Liver (tissue), 8 donors: ENCODE measurements at regions not wholly inside any gene's neighbourhood (a gene's known extent, or its start where the extent isn't known, plus 50 kb on each side); places are given as distances from the start of the nearest gene placed in this dataset.

ENCODE experiments used
- DNase-seq: peaks from one replicate; pipeline ENCODE4 v3.0.0-alpha.2; 2017; ENCODE audit warnings: low spot score
- H3K27ac ChIP-seq, 2 donors: one replicate each; pipeline ENCODE4 v1.7.0; 2013; ENCODE audit warnings: inconsistent platforms in 2 of 2, low read length in 2 of 2, control low read depth in 1 of 2, low read depth in 1 of 2, mild to moderate bottlenecking in 1 of 2
- H3K27me3 ChIP-seq, 4 donors: one replicate each; pipeline versions ENCODE4 v1.6.1 to v1.7.0; 2013; ENCODE audit warnings: low read length in 3 of 4, inconsistent platforms in 1 of 4, mild to moderate bottlenecking in 1 of 4, moderate library complexity in 1 of 4; ENCODE audit not compliant: control insufficient read depth in 4 of 4, insufficient read depth in 4 of 4
- H3K36me3 ChIP-seq, 4 donors: one replicate each; pipeline versions ENCODE4 v1.6.1 to v1.7.0; 2013; ENCODE audit warnings: low read length in 3 of 4, mild to moderate bottlenecking in 3 of 4, low read depth in 1 of 4, moderate library complexity in 1 of 4; ENCODE audit not compliant: control insufficient read depth in 4 of 4, insufficient read depth in 3 of 4
- H3K4me1 ChIP-seq, 4 donors: one replicate each; pipeline versions ENCODE4 v1.6.1 to v1.7.0; 2013; ENCODE audit warnings: low read length in 3 of 4, mild to moderate bottlenecking in 3 of 4, moderate library complexity in 1 of 4; ENCODE audit not compliant: control insufficient read depth in 4 of 4, insufficient read depth in 4 of 4
- H3K4me3 ChIP-seq, 3 donors: one replicate each; pipeline versions ENCODE4 v1.6.1 to v1.7.0; 2013; ENCODE audit warnings: low read length in 3 of 3, control low read depth in 1 of 3, low read depth in 1 of 3, mild to moderate bottlenecking in 1 of 3
- H3K9ac ChIP-seq, 2 donors: one replicate each; pipeline ENCODE4 v1.7.0; 2013; ENCODE audit warnings: low read length in 2 of 2, mild to moderate bottlenecking in 2 of 2, moderate library complexity in 2 of 2, control low read depth in 1 of 2, low read depth in 1 of 2
- H3K9me3 ChIP-seq, 4 donors: one replicate each; pipeline versions ENCODE4 v1.6.1 to v1.7.0; 2013; ENCODE audit warnings: low read length in 3 of 4; ENCODE audit not compliant: control insufficient read depth in 4 of 4
- EGR1 ChIP-seq, 2 donors: IDR thresholded peaks; 2 replicates each; pipeline ENCODE4 v1.6.1; 2016 to 2018; ENCODE audit warnings: antibody characterized with exemption in 2 of 2, low read depth in 2 of 2
- FOXA1 ChIP-seq: IDR thresholded peaks from 2 replicates; pipeline ENCODE4 v1.6.1; 2016; ENCODE audit warnings: antibody characterized with exemption
- FOXA2 ChIP-seq: IDR thresholded peaks from 2 replicates; pipeline ENCODE4 v1.6.1; 2016; ENCODE audit warnings: antibody characterized with exemption
- GABPA ChIP-seq, 2 donors: IDR thresholded peaks in 1 of 2; conservative IDR thresholded peaks in 1 of 2; 2 replicates each; pipeline ENCODE4 v1.6.1; 2016; ENCODE audit warnings: antibody characterized with exemption in 2 of 2, mild to moderate bottlenecking in 1 of 2, moderate library complexity in 1 of 2
- HNF4A ChIP-seq, 2 donors: conservative IDR thresholded peaks; 2 replicates each; pipeline ENCODE4 v1.6.1; 2016; ENCODE audit warnings: antibody characterized with exemption in 2 of 2, mild to moderate bottlenecking in 2 of 2
- HNF4G ChIP-seq: IDR thresholded peaks from 2 replicates; pipeline ENCODE4 v1.6.1; 2016; ENCODE audit warnings: antibody characterized with exemption
- JUND ChIP-seq, 2 donors: IDR thresholded peaks; 2 replicates each; pipeline ENCODE4 v1.6.1; 2016; ENCODE audit warnings: antibody characterized with exemption in 2 of 2
- NR2F2 ChIP-seq: IDR thresholded peaks from 2 replicates; pipeline ENCODE4 v1.6.1; 2016; ENCODE audit warnings: antibody characterized with exemption
- RAD21 ChIP-seq, 2 donors: IDR thresholded peaks; 2 replicates each; pipeline ENCODE4 v1.6.1; 2016; ENCODE audit warnings: antibody characterized with exemption in 2 of 2, mild to moderate bottlenecking in 2 of 2
- SP1 ChIP-seq: IDR thresholded peaks from 2 replicates; pipeline ENCODE4 v1.6.1; 2018; ENCODE audit warnings: antibody characterized with exemption, mild to moderate bottlenecking
- TAF1 ChIP-seq: conservative IDR thresholded peaks from 2 replicates; pipeline ENCODE4 v1.6.1; 2016; ENCODE audit warnings: antibody characterized with exemption, mild to moderate bottlenecking
- YY1 ChIP-seq: IDR thresholded peaks from 2 replicates; pipeline ENCODE4 v1.6.1; 2016; ENCODE audit warnings: antibody characterized with exemption, mild to moderate bottlenecking
- WGBS: extraction: QIAGEN DNeasy Blood & Tissue Kit; methylation state at CpG from one replicate; pipeline ENCODE4 v1.1.7; 2013; 5-methylcytosine and 5-hydroxymethylcytosine counted together
- TF ChIP-seq, protein P1 (sequence below): IDR thresholded peaks from 2 replicates; pipeline ENCODE4 v1.6.1; 2016; ENCODE audit warnings: antibody characterized with exemption, mild to moderate bottlenecking
- TF ChIP-seq, protein P2 (sequence below): IDR thresholded peaks from 2 replicates; pipeline ENCODE4 v1.6.1; 2016; ENCODE audit warnings: antibody characterized with exemption
- TF ChIP-seq, protein P3 (sequence below): IDR thresholded peaks from 2 replicates; pipeline ENCODE4 v1.6.1; 2016; ENCODE audit warnings: antibody characterized with exemption
- TF ChIP-seq, protein P4 (sequence below): IDR thresholded peaks from 2 replicates; pipeline ENCODE4 v1.6.1; 2016; ENCODE audit warnings: antibody characterized with exemption
- TF ChIP-seq, protein P5 (sequence below): fragments of 150-350 bp; IDR thresholded peaks from 2 replicates; pipeline ENCODE4 v1.5.1; 2017; ENCODE audit warnings: improper control_type of control experiment, low read depth, low read length; ENCODE audit not compliant: missing input control
- donor health status: healthy.
- donor health status: healthy.
- donor health status: healthy.
- donor health status: healthy.
- donor health status: healthy.

DNA sequence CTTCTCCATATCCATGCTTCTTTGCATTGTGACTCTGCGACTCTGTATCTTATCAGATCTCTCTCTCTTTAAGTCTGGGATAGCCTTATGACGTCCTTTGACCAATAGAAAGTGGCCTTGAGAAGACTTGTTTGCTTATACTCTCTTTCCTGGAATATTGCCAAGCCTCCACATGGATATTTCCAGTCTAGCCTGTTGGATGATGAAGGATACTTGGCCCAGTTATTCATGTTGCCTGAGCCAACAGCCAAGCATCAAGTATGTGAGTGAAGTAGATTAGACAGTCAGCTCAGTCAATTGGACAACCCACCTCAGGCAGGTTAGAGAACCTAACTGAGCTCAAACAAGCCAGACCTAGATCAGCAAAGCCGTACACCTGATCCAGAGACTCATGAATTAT, 864.2 kb upstream of the MGAT4C start:
- TF ChIP-seq, protein P1, sequence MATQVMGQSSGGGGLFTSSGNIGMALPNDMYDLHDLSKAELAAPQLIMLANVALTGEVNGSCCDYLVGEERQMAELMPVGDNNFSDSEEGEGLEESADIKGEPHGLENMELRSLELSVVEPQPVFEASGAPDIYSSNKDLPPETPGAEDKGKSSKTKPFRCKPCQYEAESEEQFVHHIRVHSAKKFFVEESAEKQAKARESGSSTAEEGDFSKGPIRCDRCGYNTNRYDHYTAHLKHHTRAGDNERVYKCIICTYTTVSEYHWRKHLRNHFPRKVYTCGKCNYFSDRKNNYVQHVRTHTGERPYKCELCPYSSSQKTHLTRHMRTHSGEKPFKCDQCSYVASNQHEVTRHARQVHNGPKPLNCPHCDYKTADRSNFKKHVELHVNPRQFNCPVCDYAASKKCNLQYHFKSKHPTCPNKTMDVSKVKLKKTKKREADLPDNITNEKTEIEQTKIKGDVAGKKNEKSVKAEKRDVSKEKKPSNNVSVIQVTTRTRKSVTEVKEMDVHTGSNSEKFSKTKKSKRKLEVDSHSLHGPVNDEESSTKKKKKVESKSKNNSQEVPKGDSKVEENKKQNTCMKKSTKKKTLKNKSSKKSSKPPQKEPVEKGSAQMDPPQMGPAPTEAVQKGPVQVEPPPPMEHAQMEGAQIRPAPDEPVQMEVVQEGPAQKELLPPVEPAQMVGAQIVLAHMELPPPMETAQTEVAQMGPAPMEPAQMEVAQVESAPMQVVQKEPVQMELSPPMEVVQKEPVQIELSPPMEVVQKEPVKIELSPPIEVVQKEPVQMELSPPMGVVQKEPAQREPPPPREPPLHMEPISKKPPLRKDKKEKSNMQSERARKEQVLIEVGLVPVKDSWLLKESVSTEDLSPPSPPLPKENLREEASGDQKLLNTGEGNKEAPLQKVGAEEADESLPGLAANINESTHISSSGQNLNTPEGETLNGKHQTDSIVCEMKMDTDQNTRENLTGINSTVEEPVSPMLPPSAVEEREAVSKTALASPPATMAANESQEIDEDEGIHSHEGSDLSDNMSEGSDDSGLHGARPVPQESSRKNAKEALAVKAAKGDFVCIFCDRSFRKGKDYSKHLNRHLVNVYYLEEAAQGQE, result no peak
- TF ChIP-seq FOXA2, result no peak
- no peak for TF ChIP-seq TAF1
- TF ChIP-seq HNF4G, result no peak
- TF ChIP-seq HNF4A (conservative IDR thresholded peaks at IDR 0.05), result no peak
- TF ChIP-seq YY1, result no peak
- TF ChIP-seq, protein P2, sequence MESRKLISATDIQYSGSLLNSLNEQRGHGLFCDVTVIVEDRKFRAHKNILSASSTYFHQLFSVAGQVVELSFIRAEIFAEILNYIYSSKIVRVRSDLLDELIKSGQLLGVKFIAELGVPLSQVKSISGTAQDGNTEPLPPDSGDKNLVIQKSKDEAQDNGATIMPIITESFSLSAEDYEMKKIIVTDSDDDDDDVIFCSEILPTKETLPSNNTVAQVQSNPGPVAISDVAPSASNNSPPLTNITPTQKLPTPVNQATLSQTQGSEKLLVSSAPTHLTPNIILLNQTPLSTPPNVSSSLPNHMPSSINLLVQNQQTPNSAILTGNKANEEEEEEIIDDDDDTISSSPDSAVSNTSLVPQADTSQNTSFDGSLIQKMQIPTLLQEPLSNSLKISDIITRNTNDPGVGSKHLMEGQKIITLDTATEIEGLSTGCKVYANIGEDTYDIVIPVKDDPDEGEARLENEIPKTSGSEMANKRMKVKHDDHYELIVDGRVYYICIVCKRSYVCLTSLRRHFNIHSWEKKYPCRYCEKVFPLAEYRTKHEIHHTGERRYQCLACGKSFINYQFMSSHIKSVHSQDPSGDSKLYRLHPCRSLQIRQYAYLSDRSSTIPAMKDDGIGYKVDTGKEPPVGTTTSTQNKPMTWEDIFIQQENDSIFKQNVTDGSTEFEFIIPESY, result no peak
- TF ChIP-seq JUND (IDR thresholded peaks at IDR 0.05), result no peak
- TF ChIP-seq FOXA1, result no peak
- TF ChIP-seq GABPA (IDR thresholded peaks at IDR 0.05 in 1 of 2, conservative IDR thresholded peaks at IDR 0.05 in 1 of 2), result no peak
- TF ChIP-seq, protein P3, sequence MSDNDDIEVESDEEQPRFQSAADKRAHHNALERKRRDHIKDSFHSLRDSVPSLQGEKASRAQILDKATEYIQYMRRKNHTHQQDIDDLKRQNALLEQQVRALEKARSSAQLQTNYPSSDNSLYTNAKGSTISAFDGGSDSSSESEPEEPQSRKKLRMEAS, result no peak
- TF ChIP-seq SP1, result no peak
- no peak for TF ChIP-seq EGR1 (IDR thresholded peaks at IDR 0.05; ENCODE audit: low read depth in 2 of 2)
- no peak for TF ChIP-seq RAD21 (IDR thresholded peaks at IDR 0.05)
- no peak for TF ChIP-seq NR2F2
- no peaks in the 10 kb centered on the region for H3K36me3 ChIP-seq
- WGBS, result 67% methylated on average over 3 of the region's 3 CpGs
- no peaks in the 10 kb centered on the region for H3K27me3 ChIP-seq
- DNase-seq, result no peak
- H3K4me1 ChIP-seq, result no peaks in the 10 kb centered on the region
- H3K9me3 ChIP-seq, result peaks cover 0 to 6% (median 3%) of the 10 kb centered on the region in 4 donors
- no peak overlapping the region for H3K9ac ChIP-seq
- H3K27ac ChIP-seq, result no peak overlapping the region
- H3K4me3 ChIP-seq, result no peak overlapping the region

DNA sequence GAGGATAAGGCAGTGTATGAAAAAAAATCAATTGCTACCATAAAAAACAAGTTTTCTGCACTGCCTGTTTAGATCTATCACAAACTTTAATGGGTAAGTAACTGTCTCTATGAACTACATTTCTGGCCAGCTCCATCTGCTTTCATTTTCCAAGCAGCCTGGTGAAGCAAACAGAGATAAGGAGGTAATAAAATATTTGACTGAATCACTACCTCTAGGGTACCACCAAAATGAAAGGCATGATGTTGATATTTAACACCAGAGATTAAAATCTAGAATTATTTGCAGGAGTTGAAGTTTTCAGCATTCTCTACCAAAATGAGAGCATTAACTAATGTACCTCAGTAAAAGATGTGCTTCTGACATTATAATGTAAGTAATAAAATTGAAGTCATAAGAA, 863.5 kb upstream of the MGAT4C start:
- DNase-seq, result no peak
- no peak overlapping the region for H3K4me3 ChIP-seq
- TF ChIP-seq JUND (IDR thresholded peaks at IDR 0.05) (no peak), RAD21 (IDR thresholded peaks at IDR 0.05) (no peak), EGR1 (IDR thresholded peaks at IDR 0.05; ENCODE audit: low read depth in 2 of 2) (no peak), FOXA2 (no peak), GABPA (IDR thresholded peaks at IDR 0.05 in 1 of 2, conservative IDR thresholded peaks at IDR 0.05 in 1 of 2) (no peak), HNF4G (no peak)
- TF ChIP-seq, protein P3, result no peak
- TF ChIP-seq, protein P4, sequence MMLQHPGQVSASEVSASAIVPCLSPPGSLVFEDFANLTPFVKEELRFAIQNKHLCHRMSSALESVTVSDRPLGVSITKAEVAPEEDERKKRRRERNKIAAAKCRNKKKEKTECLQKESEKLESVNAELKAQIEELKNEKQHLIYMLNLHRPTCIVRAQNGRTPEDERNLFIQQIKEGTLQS, result no peak
- TF ChIP-seq, protein P1, result no peak
- TF ChIP-seq, protein P5, sequence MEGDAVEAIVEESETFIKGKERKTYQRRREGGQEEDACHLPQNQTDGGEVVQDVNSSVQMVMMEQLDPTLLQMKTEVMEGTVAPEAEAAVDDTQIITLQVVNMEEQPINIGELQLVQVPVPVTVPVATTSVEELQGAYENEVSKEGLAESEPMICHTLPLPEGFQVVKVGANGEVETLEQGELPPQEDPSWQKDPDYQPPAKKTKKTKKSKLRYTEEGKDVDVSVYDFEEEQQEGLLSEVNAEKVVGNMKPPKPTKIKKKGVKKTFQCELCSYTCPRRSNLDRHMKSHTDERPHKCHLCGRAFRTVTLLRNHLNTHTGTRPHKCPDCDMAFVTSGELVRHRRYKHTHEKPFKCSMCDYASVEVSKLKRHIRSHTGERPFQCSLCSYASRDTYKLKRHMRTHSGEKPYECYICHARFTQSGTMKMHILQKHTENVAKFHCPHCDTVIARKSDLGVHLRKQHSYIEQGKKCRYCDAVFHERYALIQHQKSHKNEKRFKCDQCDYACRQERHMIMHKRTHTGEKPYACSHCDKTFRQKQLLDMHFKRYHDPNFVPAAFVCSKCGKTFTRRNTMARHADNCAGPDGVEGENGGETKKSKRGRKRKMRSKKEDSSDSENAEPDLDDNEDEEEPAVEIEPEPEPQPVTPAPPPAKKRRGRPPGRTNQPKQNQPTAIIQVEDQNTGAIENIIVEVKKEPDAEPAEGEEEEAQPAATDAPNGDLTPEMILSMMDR, result no peak

More for the DNA sequence above, 863.5 kb upstream of the MGAT4C start:
- Histone ChIP-seq H3K9ac (no peak overlapping the region), H3K36me3 (no peaks in the 10 kb centered on the region), H3K4me1 (no peaks in the 10 kb centered on the region), H3K9me3 (peaks cover 0 to 6% (median 3%) of the 10 kb centered on the region in 4 donors), H3K27me3 (no peaks in the 10 kb centered on the region), H3K27ac (no peak overlapping the region)
